ENCODE measurements at regions not wholly inside any gene's neighbourhood (a gene's known extent, or its start where the extent isn't known, plus 50 kb on each side); places are given as distances from the start of the nearest gene placed in this dataset.

GRCh38 chr18:39037925-39038324 is 1472.3 kb upstream of the CELF4 start:
- no peak overlapping the region for H3K4me3 ChIP-seq
- H3K27ac ChIP-seq, result no peak overlapping the region
- no peaks in the 10 kb centered on the region for H3K27me3 ChIP-seq (replicated peaks; ENCODE audit: insufficient read depth)
- no peak for DNase-seq (ENCODE audit: low spot score)
- H3K4me1 ChIP-seq (ENCODE audit: control insufficient read depth in 1 of 2, low read depth in 2 of 2), result no peaks in the 10 kb centered on the region
- no peaks in the 10 kb centered on the region for H3K9me3 ChIP-seq
- no peak for ATAC-seq (ENCODE audit: insufficient number of reproducible peaks, low FRiP score, low read depth)
- no peaks in the 10 kb centered on the region for H3K36me3 ChIP-seq
- TF ChIP-seq, protein P1, sequence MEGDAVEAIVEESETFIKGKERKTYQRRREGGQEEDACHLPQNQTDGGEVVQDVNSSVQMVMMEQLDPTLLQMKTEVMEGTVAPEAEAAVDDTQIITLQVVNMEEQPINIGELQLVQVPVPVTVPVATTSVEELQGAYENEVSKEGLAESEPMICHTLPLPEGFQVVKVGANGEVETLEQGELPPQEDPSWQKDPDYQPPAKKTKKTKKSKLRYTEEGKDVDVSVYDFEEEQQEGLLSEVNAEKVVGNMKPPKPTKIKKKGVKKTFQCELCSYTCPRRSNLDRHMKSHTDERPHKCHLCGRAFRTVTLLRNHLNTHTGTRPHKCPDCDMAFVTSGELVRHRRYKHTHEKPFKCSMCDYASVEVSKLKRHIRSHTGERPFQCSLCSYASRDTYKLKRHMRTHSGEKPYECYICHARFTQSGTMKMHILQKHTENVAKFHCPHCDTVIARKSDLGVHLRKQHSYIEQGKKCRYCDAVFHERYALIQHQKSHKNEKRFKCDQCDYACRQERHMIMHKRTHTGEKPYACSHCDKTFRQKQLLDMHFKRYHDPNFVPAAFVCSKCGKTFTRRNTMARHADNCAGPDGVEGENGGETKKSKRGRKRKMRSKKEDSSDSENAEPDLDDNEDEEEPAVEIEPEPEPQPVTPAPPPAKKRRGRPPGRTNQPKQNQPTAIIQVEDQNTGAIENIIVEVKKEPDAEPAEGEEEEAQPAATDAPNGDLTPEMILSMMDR (IDR thresholded peaks at IDR 0.05), result no peak

- no peak for ATAC-seq (ENCODE audit: insufficient number of reproducible peaks, low FRiP score, low read depth)
- no peak overlapping the region for H3K4me3 ChIP-seq
- no peaks in the 10 kb centered on the region for H3K9me3 ChIP-seq
- no peaks in the 10 kb centered on the region for H3K4me1 ChIP-seq (ENCODE audit: control insufficient read depth in 1 of 2, low read depth in 2 of 2)
- no peaks in the 10 kb centered on the region for H3K36me3 ChIP-seq
- DNase-seq (ENCODE audit: low spot score), result no peak
- TF ChIP-seq, protein P1 (IDR thresholded peaks at IDR 0.05), result no peak
- no peaks in the 10 kb centered on the region for H3K27me3 ChIP-seq (replicated peaks; ENCODE audit: insufficient read depth)
- no peak overlapping the region for H3K27ac ChIP-seq
These were observed 1467.7 kb upstream of the CELF4 start for GRCh38 chr18:39033312-39033711.

DNA sequence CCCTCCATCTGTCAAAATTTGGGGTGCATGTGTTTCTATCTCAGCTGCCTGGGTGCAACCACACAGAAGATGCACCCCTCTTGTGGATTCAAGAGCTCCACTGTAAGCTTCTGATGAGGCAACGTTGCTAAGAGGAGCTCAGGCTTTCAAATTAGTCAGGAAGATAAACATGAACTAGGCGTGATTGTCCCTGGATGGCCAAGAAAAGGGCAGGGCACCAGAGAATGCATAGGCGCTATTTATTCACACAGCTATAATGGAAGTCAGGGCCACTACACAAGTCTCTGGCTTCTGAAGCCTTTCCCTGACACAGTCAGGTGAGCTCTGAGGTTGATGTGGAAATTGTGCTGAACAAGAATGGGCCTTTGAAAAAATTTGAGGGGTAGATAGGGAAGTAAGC is 1466.0 kb upstream of the CELF4 start:
- H3K27ac ChIP-seq, result no peak overlapping the region
- H3K9me3 ChIP-seq, result no peaks in the 10 kb centered on the region
- H3K4me1 ChIP-seq (ENCODE audit: control insufficient read depth in 1 of 2, low read depth in 2 of 2), result no peaks in the 10 kb centered on the region
- no peak overlapping the region for H3K4me3 ChIP-seq
- H3K36me3 ChIP-seq, result no peaks in the 10 kb centered on the region
- DNase-seq (ENCODE audit: low spot score), result no peak
- H3K27me3 ChIP-seq (replicated peaks; ENCODE audit: insufficient read depth), result no peaks in the 10 kb centered on the region
- TF ChIP-seq, protein P1 (IDR thresholded peaks at IDR 0.05), result no peak
- no peak for ATAC-seq (ENCODE audit: insufficient number of reproducible peaks, low FRiP score, low read depth)

- H3K4me3 ChIP-seq, result no peak overlapping the region
- no peak for ATAC-seq (ENCODE audit: insufficient number of reproducible peaks, low FRiP score, low read depth)
- H3K36me3 ChIP-seq, result no peaks in the 10 kb centered on the region
- no peaks in the 10 kb centered on the region for H3K4me1 ChIP-seq (ENCODE audit: control insufficient read depth in 1 of 2, low read depth in 2 of 2)
- TF ChIP-seq, protein P1 (IDR thresholded peaks at IDR 0.05), result no peak
- H3K27ac ChIP-seq, result no peak overlapping the region
- no peaks in the 10 kb centered on the region for H3K27me3 ChIP-seq (replicated peaks; ENCODE audit: insufficient read depth)
- DNase-seq (ENCODE audit: low spot score), result no peak
- no peaks in the 10 kb centered on the region for H3K9me3 ChIP-seq
These were observed 1464.6 kb upstream of the CELF4 start for GRCh38 chr18:39030124-39030655.

DNA sequence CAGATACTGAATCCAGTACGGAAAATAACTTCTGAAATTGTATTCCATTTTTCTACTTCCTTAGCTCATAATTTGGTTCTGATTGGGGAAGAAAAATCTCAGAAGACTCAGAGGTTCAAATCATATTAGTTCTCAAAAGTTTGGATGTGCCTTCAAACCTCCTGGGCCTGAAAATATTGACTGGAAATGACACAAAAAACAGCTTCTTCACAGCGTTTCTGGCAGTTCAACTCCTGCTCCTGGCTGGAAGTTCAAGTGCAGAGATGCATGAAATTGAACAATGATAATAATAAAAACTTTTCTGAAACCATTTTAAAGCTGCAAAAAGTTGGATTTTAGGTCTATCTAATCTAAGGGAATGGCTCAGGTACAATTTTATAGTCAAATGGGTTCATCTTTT is 1459.9 kb upstream of the CELF4 start:
- no peak for DNase-seq (ENCODE audit: low spot score)
- no peaks in the 10 kb centered on the region for H3K27me3 ChIP-seq (replicated peaks; ENCODE audit: insufficient read depth)
- H3K27ac ChIP-seq, result no peak overlapping the region
- H3K36me3 ChIP-seq, result no peaks in the 10 kb centered on the region
- H3K9me3 ChIP-seq, result no peaks in the 10 kb centered on the region
- H3K4me1 ChIP-seq (ENCODE audit: control insufficient read depth in 1 of 2, low read depth in 2 of 2), result no peaks in the 10 kb centered on the region
- TF ChIP-seq, protein P1 (IDR thresholded peaks at IDR 0.05), result no peak
- H3K4me3 ChIP-seq, result no peak overlapping the region
- no peak for ATAC-seq (ENCODE audit: insufficient number of reproducible peaks, low FRiP score, low read depth)
